H9 (cell line): ENCODE measurements at regions not wholly inside any gene's neighbourhood (a gene's known extent, or its start where the extent isn't known, plus 50 kb on each side); places are given as distances from the start of the nearest gene placed in this dataset.
"Not testable (repeated sequence)": the region's sequence is repeated elsewhere in the genome, so short reads cannot be mapped to it uniquely, and the experiment has no call there.

Source experiments
- DNase-seq: peaks from one replicate; pipeline ENCODE4 v3.0.0-alpha.2; 2017
- H2AFZ ChIP-seq: one replicate; pipeline ENCODE4 v1.6.1; 2013; ENCODE audit warnings: mild to moderate bottlenecking, low read length, control low read depth, moderate library complexity
- H2AK5ac ChIP-seq: 2 replicates; pipeline ENCODE4 v1.6.1; 2013; ENCODE audit warnings: low read length, control low read depth, mixed read lengths; ENCODE audit not compliant: insufficient read length
- H2BK120ac ChIP-seq: one replicate; pipeline ENCODE4 v1.6.1; 2013; ENCODE audit warnings: low read depth, mild to moderate bottlenecking, low read length, control low read depth, inconsistent platforms; ENCODE audit not compliant: poor library complexity, severe bottlenecking
- H2BK12ac ChIP-seq: 2 replicates; pipeline ENCODE4 v1.6.1; 2013; ENCODE audit warnings: low read length, control low read depth, mixed read lengths, low read depth; ENCODE audit not compliant: insufficient read length
- H2BK15ac ChIP-seq: 2 replicates; pipeline ENCODE4 v1.6.1; 2013; ENCODE audit warnings: low read depth, low read length, control low read depth
- H2BK20ac ChIP-seq: one replicate; pipeline ENCODE4 v1.6.1; 2013; ENCODE audit warnings: low read depth, mild to moderate bottlenecking, low read length, control low read depth, inconsistent platforms; ENCODE audit not compliant: poor library complexity, severe bottlenecking
- H2BK5ac ChIP-seq: 2 replicates; pipeline ENCODE4 v1.6.1; 2013; ENCODE audit warnings: low read length, control low read depth, mixed read lengths; ENCODE audit not compliant: insufficient read length
- H3K14ac ChIP-seq: 2 replicates; pipeline ENCODE4 v1.6.1; 2013; ENCODE audit warnings: low read length, control low read depth; ENCODE audit not compliant: insufficient read depth
- H3K18ac ChIP-seq: 2 replicates; pipeline ENCODE4 v1.6.1; 2013; ENCODE audit warnings: low read depth, mild to moderate bottlenecking, mixed read lengths, low read length, control low read depth; ENCODE audit not compliant: insufficient read length
- H3K23ac ChIP-seq: 2 replicates; pipeline ENCODE4 v1.6.1; 2013; ENCODE audit warnings: low read length, control low read depth, mixed read lengths, low read depth; ENCODE audit not compliant: insufficient read length
- H3K23me2 ChIP-seq: 2 replicates; pipeline ENCODE4 v1.6.1; 2013; ENCODE audit warnings: low read depth, mild to moderate bottlenecking, mixed read lengths, low read length, control low read depth; ENCODE audit not compliant: insufficient read length, poor library complexity, severe bottlenecking
- H3K27ac ChIP-seq: 2 replicates; pipeline ENCODE4 v1.5.1; 2013; ENCODE audit warnings: low read length, control low read depth, mixed read lengths, low read depth; ENCODE audit not compliant: insufficient read length
- H3K27me3 ChIP-seq: 2 replicates; pipeline ENCODE4 v1.6.1; 2013; ENCODE audit warnings: low read length, control low read depth, inconsistent platforms; ENCODE audit not compliant: insufficient read depth
- H3K4ac ChIP-seq: 2 replicates; pipeline ENCODE4 v1.6.1; 2013; ENCODE audit warnings: low read depth, mild to moderate bottlenecking, control low read depth, inconsistent platforms, low read length, moderate library complexity
- H3K4me1 ChIP-seq: 2 replicates; pipeline ENCODE4 v1.6.1; 2013; ENCODE audit warnings: low read length, control low read depth, inconsistent platforms; ENCODE audit not compliant: insufficient read depth
- H3K4me2 ChIP-seq: 2 replicates; pipeline ENCODE4 v1.6.1; 2013; ENCODE audit warnings: low read length, control low read depth, mixed read lengths; ENCODE audit not compliant: insufficient read length, insufficient read depth
- H3K56ac ChIP-seq: 2 replicates; pipeline ENCODE4 v1.6.1; 2013; ENCODE audit warnings: low read depth, mild to moderate bottlenecking, mixed read lengths, low read length, control low read depth; ENCODE audit not compliant: insufficient read length
- H3K79me1 ChIP-seq: 2 replicates; pipeline ENCODE4 v1.6.1; 2013; ENCODE audit warnings: low read depth, mild to moderate bottlenecking, moderate library complexity, low read length, control low read depth, inconsistent platforms; ENCODE audit not compliant: insufficient read depth, poor library complexity, severe bottlenecking
- H3K79me2 ChIP-seq: 2 replicates; pipeline ENCODE4 v1.6.1; 2013; ENCODE audit warnings: low read length, control low read depth, inconsistent platforms; ENCODE audit not compliant: insufficient read depth
- H3K9ac ChIP-seq: 2 replicates; pipeline ENCODE4 v1.6.1; 2013; ENCODE audit warnings: low read length, control low read depth, mixed read lengths; ENCODE audit not compliant: insufficient read length; ENCODE audit errors: extremely low read depth
- H3K9me3 ChIP-seq: one replicate; pipeline ENCODE4 v1.6.1; 2013; ENCODE audit warnings: low read depth, low read length, inconsistent platforms; ENCODE audit not compliant: control insufficient read depth
- H3T11ph ChIP-seq: one replicate; pipeline ENCODE4 v1.6.1; 2013; ENCODE audit warnings: mild to moderate bottlenecking, low read length, control low read depth, inconsistent platforms
- H4K20me1 ChIP-seq: one replicate; pipeline ENCODE4 v1.6.1; 2013; ENCODE audit not compliant: control insufficient read depth, insufficient read length, insufficient read depth
- H4K5ac ChIP-seq: 2 replicates; pipeline ENCODE4 v1.6.1; 2013; ENCODE audit warnings: low read depth, mild to moderate bottlenecking, mixed read lengths, low read length, control low read depth; ENCODE audit not compliant: insufficient read length
- H4K8ac ChIP-seq: replicated peaks from 2 replicates; pipeline ENCODE4 v1.6.1; 2013; ENCODE audit warnings: low read length, control low read depth, mixed read lengths, low read depth; ENCODE audit not compliant: insufficient read length
- H4K91ac ChIP-seq: 2 replicates; pipeline ENCODE4 v1.6.1; 2013; ENCODE audit warnings: low read depth, mild to moderate bottlenecking, moderate library complexity, mixed read lengths, low read length, control low read depth; ENCODE audit not compliant: insufficient read length
- H3K27ac Mint-ChIP-seq, 3 experiments: 2 replicates in 2 of 3; 3 replicates in 1 of 3; pipeline ENCODE4 v1.8.0; 2020 to 2021; ENCODE audit warnings: mixed read lengths in 3 of 3, mild to moderate bottlenecking in 1 of 3, moderate library complexity in 1 of 3
- H3K27me3 Mint-ChIP-seq: 2 replicates; pipeline ENCODE4 v1.8.0; 2021; ENCODE audit warnings: low read depth, mild to moderate bottlenecking, moderate library complexity, mixed read lengths
- H3K36me3 Mint-ChIP-seq, 3 experiments: 2 replicates in 2 of 3; 3 replicates in 1 of 3; pipeline ENCODE4 v1.8.0; 2020 to 2021; ENCODE audit warnings: low read depth in 3 of 3, mixed read lengths in 3 of 3; ENCODE audit not compliant: insufficient read depth in 1 of 3
- H3K4me1 Mint-ChIP-seq, 2 experiments: 2 replicates each; pipeline ENCODE4 v1.8.0; 2020; ENCODE audit warnings: mixed read lengths in 2 of 2
- H3K4me3 Mint-ChIP-seq, 2 experiments: 2 replicates in 1 of 2; 3 replicates in 1 of 2; pipeline ENCODE4 v1.8.0; 2020 to 2021; ENCODE audit warnings: mild to moderate bottlenecking in 2 of 2, mixed read lengths in 2 of 2, moderate library complexity in 1 of 2
- H3K9me3 Mint-ChIP-seq, 2 experiments: 2 replicates in 1 of 2; 3 replicates in 1 of 2; pipeline ENCODE4 v1.8.0; 2020; ENCODE audit warnings: mild to moderate bottlenecking in 2 of 2, mixed read lengths in 2 of 2, moderate library complexity in 1 of 2
- WGBS: extraction: QIAGEN DNeasy Blood & Tissue Kit; methylation state at CpG from one replicate; pipeline ENCODE4 v1.1.7; 2013; ENCODE audit warnings: missing lambda C conversion rate, low lambda C conversion rate, mixed read lengths; ENCODE audit not compliant: insufficient read length; ENCODE audit errors: extremely low coverage; 5-methylcytosine and 5-hydroxymethylcytosine counted together

DNA sequence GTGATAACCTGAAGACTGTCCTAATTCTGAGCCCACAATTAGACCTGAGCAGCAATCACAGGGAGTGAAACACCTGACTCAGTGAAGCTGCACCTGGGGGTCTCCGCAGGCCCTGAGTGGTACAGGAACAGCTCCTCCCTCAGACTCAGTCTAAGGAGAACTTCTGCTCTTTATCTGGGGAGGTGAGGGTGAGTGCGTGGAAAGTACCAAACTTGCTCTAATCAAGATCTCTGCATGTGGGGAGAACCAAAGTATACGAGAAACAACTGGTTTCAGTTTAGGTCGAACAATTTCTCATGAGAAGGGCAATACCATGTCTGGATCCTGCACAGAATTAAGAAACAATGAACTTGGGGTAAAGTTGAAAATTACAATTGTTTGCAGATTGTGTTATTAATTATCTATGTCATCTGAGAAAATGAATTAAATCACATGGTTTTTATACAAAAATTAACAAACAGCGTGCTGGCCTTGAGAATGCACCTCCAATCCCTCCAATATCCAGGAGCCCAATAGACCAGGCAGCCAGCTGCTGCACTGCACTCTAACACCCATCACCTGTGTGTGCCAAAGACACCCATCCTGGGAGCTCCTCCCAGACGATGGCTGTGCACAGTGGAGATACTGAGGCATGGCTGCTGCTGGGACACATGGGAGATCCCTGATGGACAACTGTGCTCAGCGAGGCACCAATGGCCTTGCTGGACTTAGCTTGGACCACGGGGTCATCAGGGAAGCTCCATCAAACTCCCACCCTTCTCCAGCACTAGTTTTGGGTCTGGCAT is 828.8 kb downstream of the TMEM121 start:
- H2AK5ac ChIP-seq, H4K8ac ChIP-seq, H2BK20ac ChIP-seq, H2BK120ac ChIP-seq, H2BK12ac ChIP-seq, H3K79me2 ChIP-seq, DNase-seq, H3T11ph ChIP-seq, H3K14ac ChIP-seq, H4K5ac ChIP-seq, H4K91ac ChIP-seq, H3K18ac ChIP-seq, H2AFZ ChIP-seq, H3K27me3 ChIP-seq, H2BK15ac ChIP-seq, H3K4me1 ChIP-seq, H3K4me2 ChIP-seq, H3K27me3 Mint-ChIP-seq, H3K4me3 Mint-ChIP-seq, H3K23ac ChIP-seq, H3K27ac ChIP-seq, H3K56ac ChIP-seq, H3K4ac ChIP-seq, H3K4me1 Mint-ChIP-seq, H3K79me1 ChIP-seq, H3K27ac Mint-ChIP-seq, H2BK5ac ChIP-seq, H3K9ac ChIP-seq, H4K20me1 ChIP-seq, H3K23me2 ChIP-seq: not testable (repeated sequence)
- WGBS: no CpG with 5 or more reads among the region's 8 CpGs
- H3K9me3 ChIP-seq: peaks cover 87% of the 10 kb centered on the region
- peaks cover 5 to 74% of the 10 kb centered on the region in 2 experiments for H3K9me3 Mint-ChIP-seq
- peaks cover 30 to 68% (median 40%) of the 10 kb centered on the region in 3 experiments for H3K36me3 Mint-ChIP-seq

DNA sequence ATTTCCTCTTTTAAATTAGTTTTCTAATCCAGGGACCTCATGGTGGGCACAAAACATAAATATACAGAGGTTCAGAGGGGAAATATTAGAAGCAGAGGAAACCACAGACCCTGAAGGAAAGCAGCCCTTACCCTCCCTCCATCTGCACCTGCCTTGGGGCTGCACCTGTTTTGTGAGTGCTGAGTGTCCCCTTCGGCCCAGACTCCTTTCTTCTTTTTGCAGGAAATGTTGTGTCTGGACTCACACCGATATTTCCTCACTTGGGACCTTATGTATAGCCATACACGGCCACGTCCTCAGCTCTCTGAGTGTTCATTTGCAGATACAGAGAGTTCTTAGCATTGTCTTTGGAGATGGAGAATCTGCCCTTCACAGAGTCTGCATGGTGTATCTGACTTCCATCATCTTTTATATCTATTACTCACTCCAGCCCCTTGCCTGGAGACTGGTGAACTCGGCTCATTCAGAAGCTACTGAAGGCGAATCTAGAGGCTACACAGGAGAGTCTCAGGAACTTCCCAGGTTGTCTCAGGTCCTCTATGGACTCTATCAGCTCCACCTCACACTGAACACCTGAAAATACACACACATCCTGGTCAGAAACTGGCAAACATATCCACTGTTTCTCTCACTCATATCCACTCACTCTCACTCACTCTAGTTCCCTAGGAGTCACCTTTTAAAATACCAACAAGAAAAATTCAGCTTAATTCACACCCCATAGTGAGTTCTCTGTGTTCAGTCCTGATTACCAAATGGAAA is 829.7 kb downstream of the TMEM121 start:
- not testable (repeated sequence) for H3K4me3 Mint-ChIP-seq, DNase-seq, H3K23me2 ChIP-seq, H2BK12ac ChIP-seq, H3K18ac ChIP-seq, H4K5ac ChIP-seq, H3K9ac ChIP-seq, H4K8ac ChIP-seq, H2AK5ac ChIP-seq, H3K4me1 ChIP-seq, H2BK5ac ChIP-seq, H2BK20ac ChIP-seq, H3K4ac ChIP-seq, H4K91ac ChIP-seq, H3K27me3 Mint-ChIP-seq, H3K4me2 ChIP-seq, H3T11ph ChIP-seq, H3K14ac ChIP-seq, H2BK15ac ChIP-seq, H3K27ac Mint-ChIP-seq, H3K27ac ChIP-seq, H3K79me1 ChIP-seq, H3K27me3 ChIP-seq, H3K56ac ChIP-seq, H2BK120ac ChIP-seq, H4K20me1 ChIP-seq, H3K4me1 Mint-ChIP-seq, H3K79me2 ChIP-seq, H3K23ac ChIP-seq, H2AFZ ChIP-seq
- peaks cover 27 to 61% (median 35%) of the 10 kb centered on the region in 3 experiments for H3K36me3 Mint-ChIP-seq
- no CpG with 5 or more reads among the region's 6 CpGs for WGBS
- H3K9me3 ChIP-seq: peaks cover 79% of the 10 kb centered on the region
- peaks cover 11 to 71% of the 10 kb centered on the region in 2 experiments for H3K9me3 Mint-ChIP-seq
